ENCODE measurements at regions not wholly inside any gene's neighbourhood (a gene's known extent, or its start where the extent isn't known, plus 50 kb on each side); places are given as distances from the start of the nearest gene placed in this dataset.

DNA sequence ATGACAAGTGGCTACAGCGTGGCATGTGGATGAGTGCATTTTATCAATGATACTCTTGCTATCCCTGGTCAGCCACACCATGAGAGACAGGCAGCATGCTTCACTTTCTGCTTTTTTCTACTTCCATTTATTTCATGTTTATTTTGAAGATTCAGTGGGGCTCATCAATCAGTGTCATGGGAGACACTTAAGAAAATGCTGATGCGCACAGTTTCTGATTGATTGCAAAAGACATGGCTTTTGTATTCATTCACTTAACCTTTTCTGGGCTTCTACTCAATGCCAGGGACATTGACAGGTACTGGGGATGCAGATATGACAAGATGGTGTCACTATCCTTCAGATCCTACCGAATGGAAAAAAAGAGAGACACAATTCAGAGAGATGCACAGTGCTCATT, 50.9 kb upstream of the CFAP161 start:
- no peak for TF ChIP-seq CTCF (tag by site-specific recombination; IDR thresholded peaks at IDR 0.05)
- TF ChIP-seq ZBTB17 (tag by site-specific recombination; IDR thresholded peaks at IDR 0.05): no peak
- TF ChIP-seq ZNF138 (tag by site-specific recombination; IDR thresholded peaks at IDR 0.05; ENCODE audit: borderline replicate concordance): no peak

All from HEK293 (cell line).